ENCODE measurements at regions not wholly inside any gene's neighbourhood (a gene's known extent, or its start where the extent isn't known, plus 50 kb on each side); places are given as distances from the start of the nearest gene placed in this dataset.
"Not testable (repeated sequence)": the region's sequence is repeated elsewhere in the genome, so short reads cannot be mapped to it uniquely, and the experiment has no call there.

DNA sequence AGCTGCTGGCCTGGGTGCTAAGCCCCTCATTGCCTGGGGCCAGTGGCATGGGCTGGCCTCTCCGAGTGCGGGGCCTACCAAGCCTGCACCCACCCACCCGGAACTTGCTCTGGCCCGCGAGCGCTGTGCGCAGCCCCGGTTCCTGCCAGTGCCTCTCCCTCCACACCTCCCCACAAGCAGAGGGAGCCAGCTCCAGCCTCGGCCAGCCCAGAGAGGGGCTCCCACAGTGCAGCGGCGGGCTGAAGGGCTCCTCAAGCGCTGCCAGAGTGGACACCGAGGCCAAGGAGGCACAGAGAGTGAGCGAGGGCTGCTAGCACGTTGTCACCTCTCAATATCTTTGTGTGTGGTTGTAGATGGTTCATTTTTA lies 74.8 kb upstream of the ATP1A1 start:
- not testable (repeated sequence) for DNase-seq (ENCODE audit: low spot score)

DNA sequence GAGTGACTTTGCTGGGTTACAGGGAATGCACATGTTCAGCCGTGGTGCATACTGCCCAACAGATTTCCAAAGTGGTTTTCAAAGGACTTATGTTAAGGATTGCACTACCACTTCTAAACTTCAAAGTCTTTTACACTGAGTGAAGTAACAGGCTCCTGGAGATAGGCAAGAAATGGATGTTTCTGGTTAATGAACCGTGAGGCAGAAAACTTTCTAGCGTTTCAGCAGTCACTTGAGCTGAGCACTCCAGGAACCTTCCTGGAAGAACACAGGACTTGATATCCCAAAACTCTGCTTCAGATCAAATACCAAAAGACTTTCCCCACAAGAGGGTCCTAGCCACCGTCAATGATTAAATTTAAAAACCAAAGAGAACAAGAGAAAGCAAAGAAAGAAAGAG lies 74.3 kb upstream of the ATP1A1 start:
- DNase-seq (ENCODE audit: low spot score): no peak

DNA sequence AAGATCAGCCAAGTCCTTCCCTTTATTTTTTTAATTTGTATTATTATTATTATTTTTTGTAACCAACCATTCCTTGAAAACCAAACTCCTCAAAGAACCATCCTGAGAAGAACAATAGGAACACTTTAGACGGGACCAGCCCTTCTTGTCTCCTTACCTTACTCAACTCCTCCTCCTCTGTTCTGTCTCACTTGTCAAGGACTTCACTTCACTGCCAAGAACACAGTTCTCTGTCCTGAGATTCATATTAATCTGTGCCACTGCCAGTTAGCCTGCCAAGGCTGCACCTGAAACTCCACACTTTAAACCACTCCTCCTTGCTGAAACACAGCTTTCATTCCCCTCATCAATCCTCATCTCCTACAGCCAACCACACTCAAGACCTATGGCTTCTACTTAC lies 73.8 kb upstream of the ATP1A1 start:
- no peak for DNase-seq (ENCODE audit: low spot score)

DNA sequence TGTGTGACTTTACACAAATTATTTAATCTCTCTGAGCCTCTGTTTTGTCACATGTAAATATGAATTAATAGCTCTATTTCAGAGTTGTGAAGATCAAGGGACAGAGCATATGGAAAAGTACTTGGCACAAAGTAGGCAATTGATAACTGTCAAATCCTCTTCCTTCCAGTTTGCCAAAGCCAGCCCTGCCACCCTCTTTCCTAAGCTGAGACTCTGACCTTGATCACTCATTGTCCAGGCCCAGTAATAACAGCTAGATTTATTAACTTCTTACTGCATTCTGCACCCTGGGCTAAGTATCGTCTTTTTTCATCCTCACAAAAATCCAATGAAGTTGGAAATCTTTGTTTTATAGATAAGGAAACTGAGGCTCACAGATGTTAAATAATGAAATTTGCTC lies 70.8 kb upstream of the ATP1A1 start:
- DNase-seq (ENCODE audit: low spot score): no peak

DNA sequence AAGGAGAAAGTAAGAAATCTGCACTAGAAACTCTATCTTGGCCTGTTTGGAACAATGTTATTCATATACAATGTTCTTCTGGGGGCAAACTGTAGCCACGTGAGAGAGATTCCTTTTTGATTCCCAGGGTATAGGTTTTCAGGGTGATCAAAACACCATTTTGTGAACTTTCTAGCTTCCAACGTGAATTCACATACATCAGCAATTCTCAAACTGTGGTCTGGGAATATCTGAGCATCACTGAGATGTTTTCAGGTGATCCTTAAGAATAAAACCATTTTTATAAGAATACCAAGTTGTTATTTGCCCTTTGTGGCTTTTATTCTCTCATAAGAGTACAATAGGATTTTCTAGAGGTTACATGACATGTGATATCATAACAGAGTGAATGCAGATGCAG lies 66.9 kb upstream of the ATP1A1 start:
- DNase-seq (ENCODE audit: low spot score): no peak

DNA sequence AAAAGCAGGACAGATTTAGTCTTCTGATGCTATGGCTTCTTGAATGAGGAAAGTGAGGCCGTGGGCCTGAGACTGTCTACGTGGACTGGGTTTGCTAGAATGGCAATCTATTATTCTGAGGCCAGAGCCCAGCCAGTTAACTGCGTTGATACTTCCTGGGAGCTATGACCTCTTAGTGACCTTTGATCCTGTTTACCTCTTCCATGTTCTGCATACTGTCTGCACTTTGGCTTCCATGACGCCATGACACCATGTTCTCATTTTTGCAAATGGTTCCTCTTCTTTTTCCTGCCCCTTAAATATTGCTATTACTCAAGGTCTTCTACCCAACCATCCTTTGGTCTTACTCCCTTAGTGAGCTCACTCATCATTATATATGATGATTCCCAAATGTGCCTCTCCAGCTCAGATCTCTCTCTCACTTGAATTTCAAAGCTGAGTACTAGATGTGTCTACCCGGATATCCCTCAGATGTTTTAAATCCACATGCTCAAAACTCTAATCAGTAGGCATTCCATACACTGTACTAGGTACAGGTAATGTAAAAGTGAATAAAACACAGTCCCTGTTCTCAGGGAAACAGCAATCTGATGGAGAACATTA lies 66.1 kb upstream of the ATP1A1 start:
- DNase-seq (ENCODE audit: low spot score): no peak

DNA sequence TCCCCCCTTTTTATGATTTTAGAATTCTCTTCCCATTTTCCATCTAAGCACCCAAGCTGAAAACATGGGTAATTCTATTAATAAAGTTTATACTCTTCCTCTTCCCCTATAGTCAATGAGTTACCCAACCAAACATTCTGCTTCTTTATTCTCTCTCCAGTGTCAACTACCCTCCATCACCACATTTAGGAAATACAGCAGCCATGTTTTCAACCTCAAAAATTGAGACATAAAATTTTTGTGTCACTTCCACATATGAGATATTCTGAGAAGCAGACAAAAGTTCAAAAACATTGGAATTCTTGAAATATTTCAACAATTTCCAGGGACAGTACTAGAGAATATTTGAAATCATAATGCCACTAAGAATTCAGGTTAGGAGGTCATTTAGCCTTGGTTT lies 64.8 kb upstream of the ATP1A1 start:
- no peak for DNase-seq (ENCODE audit: low spot score)

DNA sequence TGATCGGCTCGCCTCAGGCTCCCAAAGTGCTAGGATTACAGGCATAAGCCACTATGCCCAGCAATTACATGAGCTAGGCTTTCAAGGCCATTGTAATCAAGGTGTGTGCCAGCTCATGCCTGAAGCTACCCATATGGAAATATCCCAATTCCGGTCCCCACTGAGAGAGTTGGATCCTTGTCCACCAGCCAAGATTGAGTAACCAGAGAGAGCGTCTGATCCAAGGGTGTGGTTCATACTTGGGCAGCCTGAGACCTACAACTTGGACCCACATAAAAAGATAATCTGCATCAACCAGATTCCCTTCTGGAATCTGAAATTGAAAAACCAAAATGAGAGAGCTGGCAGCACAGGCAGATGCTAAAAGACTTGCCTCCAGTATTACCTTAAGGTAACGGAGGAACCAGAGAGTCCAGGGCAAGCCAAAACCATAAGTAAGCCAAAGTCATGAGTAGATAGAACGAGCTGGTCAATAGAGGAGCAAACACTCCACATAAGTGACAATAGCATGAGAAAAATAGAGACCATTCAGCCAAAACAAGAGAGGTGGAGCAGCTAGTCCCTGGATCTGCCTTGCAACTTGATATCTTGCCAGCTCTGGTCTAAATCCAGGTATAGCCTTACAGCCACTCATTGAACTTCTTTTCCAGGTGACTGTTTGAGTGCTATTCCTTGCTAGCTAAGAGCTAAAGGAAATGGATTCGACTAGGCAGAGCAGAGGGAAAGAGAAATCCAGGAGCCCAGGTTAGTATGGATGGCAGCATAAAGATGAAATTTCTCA lies 63.8 kb upstream of the ATP1A1 start:
- DNase-seq (ENCODE audit: low spot score): no peak

DNA sequence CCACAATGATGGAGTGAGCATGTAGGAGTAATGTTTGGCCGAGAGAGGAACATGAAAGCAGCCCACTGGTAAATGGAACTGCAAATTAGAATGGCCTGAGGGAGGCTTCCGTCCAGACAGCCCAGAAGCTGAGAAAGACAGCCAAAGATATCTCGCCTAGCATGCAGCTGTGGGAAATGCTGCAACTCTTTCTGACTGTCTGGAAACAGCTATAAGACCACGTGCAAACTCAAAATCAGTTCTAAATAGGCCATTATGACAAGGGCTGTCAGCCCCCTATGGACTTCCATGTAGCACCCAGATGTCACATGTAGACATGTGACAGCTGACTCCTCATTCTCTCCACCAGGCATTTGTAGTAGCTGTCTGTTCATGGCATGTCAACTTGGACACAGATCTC lies 62.9 kb upstream of the ATP1A1 start:
- DNase-seq (ENCODE audit: low spot score): peak; percentile 35

DNA sequence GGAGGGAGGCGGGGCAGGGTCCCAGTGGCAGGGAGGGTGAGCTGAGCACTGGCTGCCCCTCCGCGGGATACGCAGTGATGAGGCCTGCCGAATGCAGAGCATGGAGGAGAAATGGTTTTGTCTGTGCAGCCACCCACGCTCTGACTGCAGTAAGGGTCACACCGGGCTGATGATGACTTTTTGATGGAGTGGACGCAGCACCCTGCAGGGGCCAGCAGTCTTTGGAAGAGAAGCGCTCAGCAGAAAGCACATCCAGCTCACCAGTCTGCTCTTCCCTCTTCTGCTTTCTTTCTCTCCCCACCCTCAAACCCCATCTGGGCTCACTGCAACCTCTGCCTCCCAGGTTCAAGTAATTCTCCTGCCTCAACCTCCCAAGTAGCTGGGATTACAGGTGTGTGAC lies 61.9 kb upstream of the ATP1A1 start:
- no peak for DNase-seq (ENCODE audit: low spot score)

DNA sequence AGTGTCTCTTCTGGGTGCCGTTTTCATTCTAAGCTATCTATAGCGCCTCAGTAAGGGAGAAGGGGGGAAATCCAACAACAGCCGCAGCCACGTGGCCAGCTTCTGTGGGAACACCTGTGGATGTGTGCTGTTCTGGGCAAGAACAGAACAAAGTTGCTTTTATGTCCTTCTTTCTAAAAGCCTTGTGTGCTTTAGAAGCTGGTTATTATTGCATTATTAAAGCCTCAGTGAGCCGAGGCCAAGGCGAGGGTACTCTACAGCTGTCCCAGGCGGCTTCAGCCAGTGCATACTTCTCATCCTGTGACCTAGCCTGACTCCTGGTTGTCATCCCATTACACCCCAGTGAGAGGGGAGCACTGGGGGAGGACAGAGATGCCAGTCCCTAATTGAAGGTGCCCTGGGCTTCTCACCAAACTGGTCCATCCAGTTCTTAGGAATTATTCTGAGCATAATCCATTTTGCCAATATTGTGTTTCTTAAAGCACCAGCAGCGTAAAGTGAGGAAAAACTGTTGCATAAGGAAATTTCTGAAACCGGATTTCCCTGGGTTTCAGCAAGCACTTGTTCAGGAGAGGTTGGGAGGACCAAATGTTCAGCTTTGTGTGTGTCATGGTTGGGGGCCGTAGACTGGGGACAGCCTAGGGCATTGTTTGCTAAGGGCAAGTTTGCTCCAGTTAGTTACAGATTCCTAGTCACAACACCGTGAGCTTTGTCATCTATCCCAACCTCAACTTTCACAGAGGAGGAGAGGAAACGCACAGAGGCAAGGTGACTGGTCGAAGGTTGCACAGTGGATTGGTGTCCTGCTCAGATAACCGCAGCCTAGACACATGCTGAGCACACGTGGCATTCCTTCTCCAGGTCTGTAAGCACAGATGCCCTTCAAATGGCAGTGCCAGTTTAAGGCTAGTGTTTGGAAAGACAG lies 61.0 kb upstream of the ATP1A1 start:
- DNase-seq (ENCODE audit: low spot score): peak; percentile 63

DNA sequence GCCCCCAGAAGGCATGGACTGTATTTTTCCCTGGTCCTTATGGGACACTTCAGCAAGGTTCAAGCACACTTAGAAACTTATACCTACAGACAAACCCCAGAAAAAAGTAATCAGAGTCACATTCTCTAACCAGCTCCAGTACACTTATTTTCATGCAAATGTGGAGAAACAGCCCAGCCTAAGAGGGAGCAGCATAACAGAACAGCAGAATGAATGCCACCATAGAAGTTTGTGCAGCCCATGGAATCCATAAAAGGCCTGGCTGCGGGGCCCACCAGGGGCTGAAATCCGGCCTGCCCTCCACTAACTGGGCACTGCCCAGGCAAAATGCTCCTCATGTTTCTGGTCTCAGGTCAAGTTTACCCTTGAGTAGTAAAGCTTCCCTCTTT lies 60.4 kb upstream of the ATP1A1 start:
- no peak for DNase-seq (ENCODE audit: low spot score)

DNA sequence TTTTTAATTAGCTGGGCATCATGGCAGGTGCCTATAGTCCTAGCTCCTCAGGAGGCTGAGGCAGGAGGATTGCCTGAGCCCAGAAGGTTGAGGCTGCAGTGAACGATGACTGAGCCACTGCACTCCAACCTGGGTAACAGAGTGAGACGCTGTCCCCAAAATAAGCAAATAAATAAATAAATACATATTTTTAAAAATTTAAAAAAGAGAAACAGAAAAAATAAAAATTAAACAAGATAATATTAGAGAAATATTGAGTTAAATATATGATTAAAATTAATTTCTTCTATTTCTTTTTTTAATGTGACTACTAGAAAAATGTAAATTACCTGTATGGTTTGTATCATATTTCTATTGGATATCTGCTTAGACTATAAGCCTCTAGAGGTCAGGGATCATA lies 59.3 kb upstream of the ATP1A1 start:
- DNase-seq (ENCODE audit: low spot score): no peak

DNA sequence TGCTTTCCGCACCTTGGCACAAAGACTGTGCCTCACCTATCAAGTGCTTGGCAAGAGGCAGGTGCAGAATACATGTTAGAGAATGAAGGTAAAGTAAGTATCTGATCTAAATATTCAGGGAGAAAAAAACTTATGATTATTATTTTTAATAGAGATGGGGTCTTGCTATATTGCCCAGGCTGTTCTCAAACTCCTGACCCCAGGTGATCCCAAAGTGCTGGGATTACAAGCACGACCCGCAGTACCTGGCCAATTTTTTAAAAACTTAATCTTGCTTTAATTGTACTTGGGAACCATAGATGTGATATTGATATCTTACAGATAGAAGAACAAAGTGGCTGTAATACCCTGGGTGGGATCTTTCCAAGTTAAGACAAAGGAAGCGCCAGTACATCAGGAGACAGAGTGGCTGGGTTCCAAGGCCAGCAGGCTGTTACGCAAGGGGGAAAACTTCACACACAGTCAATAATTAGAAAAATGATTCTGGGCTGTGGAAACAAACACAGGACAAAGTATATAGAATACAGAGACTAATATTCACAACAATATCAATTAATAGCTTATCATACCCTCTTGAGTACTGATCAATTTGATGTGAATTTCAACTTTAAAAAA lies 58.6 kb upstream of the ATP1A1 start:
- DNase-seq (ENCODE audit: low spot score): no peak

DNA sequence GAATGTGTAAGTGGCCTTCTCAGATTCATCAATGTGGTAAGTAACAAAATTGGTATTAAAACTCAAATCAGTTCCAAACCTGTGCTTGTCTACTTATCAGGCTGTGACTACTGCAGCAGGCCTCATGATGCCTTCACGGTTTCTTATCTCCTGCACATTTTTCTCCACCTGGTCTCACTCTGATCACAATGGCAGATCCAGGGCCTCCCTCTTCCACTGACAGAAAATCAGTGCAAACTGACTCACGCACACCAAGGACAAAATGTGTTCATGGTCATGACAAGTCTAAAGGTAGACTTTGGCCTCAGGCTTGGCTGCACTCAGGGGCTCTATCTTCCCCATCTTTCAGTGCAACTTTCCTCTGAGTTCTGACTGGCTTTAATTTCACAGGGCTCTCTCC lies 56.7 kb upstream of the ATP1A1 start:
- DNase-seq (ENCODE audit: low spot score): no peak

DNA sequence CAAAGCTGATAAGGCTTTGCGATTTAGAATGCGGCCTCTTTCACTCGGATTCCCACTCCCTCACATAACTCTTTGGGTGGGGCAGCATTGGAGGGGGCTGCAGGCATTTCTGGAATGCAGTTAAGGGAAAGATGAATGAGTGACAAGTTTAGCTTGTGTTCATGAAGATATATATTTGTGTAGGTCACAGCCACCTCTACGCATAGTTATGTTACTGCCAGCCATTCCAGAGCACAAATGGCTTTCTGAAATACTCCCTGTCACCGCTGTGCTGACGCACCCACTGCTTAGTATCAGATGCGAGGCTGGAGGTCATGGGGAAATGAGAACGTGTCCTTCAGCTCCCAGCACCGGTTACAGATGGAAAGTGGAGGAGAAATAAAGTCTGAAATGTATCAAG lies 54.1 kb upstream of the ATP1A1 start:
- no peak for DNase-seq (ENCODE audit: low spot score)

DNA sequence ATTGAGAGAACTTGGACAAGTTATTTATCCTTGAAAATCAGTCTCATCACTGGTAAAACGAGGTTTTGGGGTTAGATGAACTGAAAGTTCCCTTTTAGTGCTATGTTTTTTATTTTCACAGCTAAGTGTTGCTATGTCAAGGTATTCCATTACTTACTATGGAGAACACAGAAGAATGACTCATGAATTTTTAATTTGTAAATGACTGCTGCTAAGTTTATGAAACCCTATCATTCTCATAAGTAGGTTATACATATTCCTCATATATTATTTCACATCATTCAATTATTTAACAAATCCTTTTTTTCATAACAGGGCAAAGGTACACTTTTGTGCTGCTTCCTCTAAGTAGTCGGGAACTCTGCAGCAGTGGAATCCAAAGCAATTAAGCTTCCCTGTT lies 52.2 kb upstream of the ATP1A1 start:
- DNase-seq (ENCODE audit: low spot score): no peak

DNA sequence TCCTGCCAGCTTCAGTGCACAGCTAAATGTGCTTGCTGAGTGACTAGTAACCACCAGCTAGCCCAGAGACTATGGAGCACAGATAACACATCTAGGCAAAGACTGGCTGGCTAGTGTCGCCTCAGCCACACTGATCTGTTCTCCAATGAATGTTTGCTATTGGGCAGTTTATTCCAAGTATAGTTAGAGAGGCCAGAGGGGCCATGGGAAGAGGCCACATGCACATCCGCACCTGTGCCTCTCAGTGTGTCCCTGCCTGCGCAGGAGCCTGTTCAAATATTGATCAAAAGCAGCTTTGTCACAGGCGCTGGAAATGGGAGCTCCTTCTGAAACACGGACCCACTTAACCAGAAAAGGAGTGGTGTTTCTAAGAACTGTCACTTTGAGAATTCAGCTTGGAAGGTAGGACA lies 51.3 kb upstream of the ATP1A1 start:
- no peak for DNase-seq (ENCODE audit: low spot score)

DNA sequence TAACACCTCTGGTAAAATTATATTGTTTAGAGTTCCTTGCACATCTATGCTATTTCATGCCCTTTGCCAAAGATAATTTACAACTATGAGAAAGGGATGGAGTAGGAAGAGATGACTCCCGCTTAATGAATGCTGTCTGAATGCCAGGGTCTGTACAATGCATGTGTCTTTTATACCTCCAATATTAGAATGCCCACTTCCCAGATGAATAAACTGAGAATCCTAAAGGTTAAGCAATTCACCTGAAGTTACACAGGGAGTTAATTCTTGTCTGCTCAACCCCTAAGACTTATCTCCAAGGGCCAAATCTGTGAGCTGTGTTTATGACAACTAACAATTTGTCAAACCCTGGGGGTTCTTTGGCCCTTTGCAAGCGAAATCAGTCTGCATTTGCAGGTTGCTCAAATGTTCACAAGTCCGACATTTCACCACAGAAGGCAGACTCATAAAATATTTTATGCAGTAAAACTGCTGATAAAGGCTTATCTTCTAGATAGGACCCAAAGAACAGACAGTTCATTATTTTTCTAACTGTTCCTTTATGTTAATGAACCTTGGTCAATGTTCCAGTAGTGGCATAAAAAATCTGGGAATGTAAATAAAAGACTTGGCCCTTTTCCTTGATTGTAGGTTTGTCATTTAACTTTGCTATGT lies 50.2 kb upstream of the ATP1A1 start:
- DNase-seq (ENCODE audit: low spot score): no peak
